GM23338 (cell line): ENCODE measurements at regions not wholly inside any gene's neighbourhood (a gene's known extent, or its start where the extent isn't known, plus 50 kb on each side); places are given as distances from the start of the nearest gene placed in this dataset.

Experiments used
- CREB1 ChIP-seq: fragments of 250-450 bp; sonication (Bioruptor Pico); IDR thresholded peaks from 2 replicates; pipeline ENCODE4 v1.5.0; 2020; ENCODE audit warnings: low read depth, mild to moderate bottlenecking, moderate library complexity
- EZH2 ChIP-seq: fragments of 200-600 bp; sonication (generic); IDR thresholded peaks from one replicate; pipeline ENCODE4 v1.8.0; 2017; ENCODE audit warnings: antibody characterized with exemption, mild to moderate bottlenecking, low read depth; ENCODE audit not compliant: unreplicated experiment
- EZH2phosphoT487 ChIP-seq: fragments of 200-600 bp; sonication (generic); IDR thresholded peaks from one replicate; pipeline ENCODE4 v1.8.1; 2018; ENCODE audit warnings: antibody characterized with exemption; ENCODE audit not compliant: unreplicated experiment
- JUNB ChIP-seq: IDR thresholded peaks from one replicate; pipeline ENCODE4 v1.6.1; 2016; ENCODE audit warnings: antibody characterized with exemption; ENCODE audit not compliant: unreplicated experiment
- NANOG ChIP-seq: IDR thresholded peaks from 2 replicates; pipeline ENCODE4 v1.6.1; 2016; ENCODE audit warnings: antibody characterized with exemption, borderline replicate concordance
- POLR2AphosphoS5 ChIP-seq: IDR thresholded peaks from 2 replicates; pipeline ENCODE4 v1.6.1; 2016; ENCODE audit warnings: antibody characterized with exemption, low read depth
- STAT1 ChIP-seq: IDR thresholded peaks from one replicate; pipeline ENCODE4 v1.6.1; 2016; ENCODE audit warnings: antibody characterized with exemption; ENCODE audit not compliant: unreplicated experiment
- ZNF114 ChIP-seq: fragments of 250-450 bp; sonication (Bioruptor Pico); IDR thresholded peaks from 2 replicates; pipeline ENCODE4 v1.5.0; 2020; ENCODE audit warnings: mild to moderate bottlenecking, moderate library complexity
- TF ChIP-seq, protein P1 (sequence below), 2 experiments: fragments of 200-600 bp in 1 of 2; sonication (generic) in 1 of 2; conservative IDR thresholded peaks; 2 replicates each; pipeline versions ENCODE4 v1.5.1 to v1.6.1; 2016 to 2017; ENCODE audit warnings: antibody characterized with exemption in 2 of 2, low read depth in 2 of 2, mild to moderate bottlenecking in 2 of 2, moderate library complexity in 1 of 2
- TF ChIP-seq, protein P2 (sequence below): IDR thresholded peaks from one replicate; pipeline ENCODE4 v1.6.1; 2018; ENCODE audit warnings: antibody characterized with exemption; ENCODE audit not compliant: unreplicated experiment
- TF ChIP-seq, protein P3 (sequence below): IDR thresholded peaks from 2 replicates; pipeline ENCODE4 v1.6.1; 2016; ENCODE audit warnings: antibody characterized with exemption

DNA sequence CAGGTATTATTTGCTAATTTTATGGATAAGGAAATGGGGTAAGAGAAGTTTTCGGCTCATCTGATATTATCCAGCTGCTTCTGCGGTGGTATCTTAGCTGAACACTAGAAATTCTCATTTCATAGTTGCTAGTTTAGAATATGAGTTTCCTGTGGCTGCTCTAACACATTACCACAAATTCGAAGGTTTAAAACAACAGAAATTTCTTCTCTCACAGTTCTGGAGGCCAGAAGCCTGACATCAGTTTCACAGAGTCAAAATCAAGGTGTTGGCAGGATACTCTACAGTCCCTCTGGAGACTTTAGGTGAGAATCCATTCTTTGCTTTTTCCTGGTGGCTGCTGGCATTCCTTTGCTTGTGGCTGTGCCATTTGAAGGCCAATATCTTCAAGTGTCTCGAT, 205.9 kb downstream of the PTEN start:
- TF ChIP-seq, protein P1, sequence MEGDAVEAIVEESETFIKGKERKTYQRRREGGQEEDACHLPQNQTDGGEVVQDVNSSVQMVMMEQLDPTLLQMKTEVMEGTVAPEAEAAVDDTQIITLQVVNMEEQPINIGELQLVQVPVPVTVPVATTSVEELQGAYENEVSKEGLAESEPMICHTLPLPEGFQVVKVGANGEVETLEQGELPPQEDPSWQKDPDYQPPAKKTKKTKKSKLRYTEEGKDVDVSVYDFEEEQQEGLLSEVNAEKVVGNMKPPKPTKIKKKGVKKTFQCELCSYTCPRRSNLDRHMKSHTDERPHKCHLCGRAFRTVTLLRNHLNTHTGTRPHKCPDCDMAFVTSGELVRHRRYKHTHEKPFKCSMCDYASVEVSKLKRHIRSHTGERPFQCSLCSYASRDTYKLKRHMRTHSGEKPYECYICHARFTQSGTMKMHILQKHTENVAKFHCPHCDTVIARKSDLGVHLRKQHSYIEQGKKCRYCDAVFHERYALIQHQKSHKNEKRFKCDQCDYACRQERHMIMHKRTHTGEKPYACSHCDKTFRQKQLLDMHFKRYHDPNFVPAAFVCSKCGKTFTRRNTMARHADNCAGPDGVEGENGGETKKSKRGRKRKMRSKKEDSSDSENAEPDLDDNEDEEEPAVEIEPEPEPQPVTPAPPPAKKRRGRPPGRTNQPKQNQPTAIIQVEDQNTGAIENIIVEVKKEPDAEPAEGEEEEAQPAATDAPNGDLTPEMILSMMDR (conservative IDR thresholded peaks at IDR 0.05; ENCODE audit: low read depth in 2 of 2), result no peak
- TF ChIP-seq POLR2AphosphoS5, result no peak
- TF ChIP-seq, protein P2, sequence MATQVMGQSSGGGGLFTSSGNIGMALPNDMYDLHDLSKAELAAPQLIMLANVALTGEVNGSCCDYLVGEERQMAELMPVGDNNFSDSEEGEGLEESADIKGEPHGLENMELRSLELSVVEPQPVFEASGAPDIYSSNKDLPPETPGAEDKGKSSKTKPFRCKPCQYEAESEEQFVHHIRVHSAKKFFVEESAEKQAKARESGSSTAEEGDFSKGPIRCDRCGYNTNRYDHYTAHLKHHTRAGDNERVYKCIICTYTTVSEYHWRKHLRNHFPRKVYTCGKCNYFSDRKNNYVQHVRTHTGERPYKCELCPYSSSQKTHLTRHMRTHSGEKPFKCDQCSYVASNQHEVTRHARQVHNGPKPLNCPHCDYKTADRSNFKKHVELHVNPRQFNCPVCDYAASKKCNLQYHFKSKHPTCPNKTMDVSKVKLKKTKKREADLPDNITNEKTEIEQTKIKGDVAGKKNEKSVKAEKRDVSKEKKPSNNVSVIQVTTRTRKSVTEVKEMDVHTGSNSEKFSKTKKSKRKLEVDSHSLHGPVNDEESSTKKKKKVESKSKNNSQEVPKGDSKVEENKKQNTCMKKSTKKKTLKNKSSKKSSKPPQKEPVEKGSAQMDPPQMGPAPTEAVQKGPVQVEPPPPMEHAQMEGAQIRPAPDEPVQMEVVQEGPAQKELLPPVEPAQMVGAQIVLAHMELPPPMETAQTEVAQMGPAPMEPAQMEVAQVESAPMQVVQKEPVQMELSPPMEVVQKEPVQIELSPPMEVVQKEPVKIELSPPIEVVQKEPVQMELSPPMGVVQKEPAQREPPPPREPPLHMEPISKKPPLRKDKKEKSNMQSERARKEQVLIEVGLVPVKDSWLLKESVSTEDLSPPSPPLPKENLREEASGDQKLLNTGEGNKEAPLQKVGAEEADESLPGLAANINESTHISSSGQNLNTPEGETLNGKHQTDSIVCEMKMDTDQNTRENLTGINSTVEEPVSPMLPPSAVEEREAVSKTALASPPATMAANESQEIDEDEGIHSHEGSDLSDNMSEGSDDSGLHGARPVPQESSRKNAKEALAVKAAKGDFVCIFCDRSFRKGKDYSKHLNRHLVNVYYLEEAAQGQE, result no peak
- TF ChIP-seq EZH2, result no peak
- no peak for TF ChIP-seq EZH2phosphoT487
- TF ChIP-seq, protein P3, sequence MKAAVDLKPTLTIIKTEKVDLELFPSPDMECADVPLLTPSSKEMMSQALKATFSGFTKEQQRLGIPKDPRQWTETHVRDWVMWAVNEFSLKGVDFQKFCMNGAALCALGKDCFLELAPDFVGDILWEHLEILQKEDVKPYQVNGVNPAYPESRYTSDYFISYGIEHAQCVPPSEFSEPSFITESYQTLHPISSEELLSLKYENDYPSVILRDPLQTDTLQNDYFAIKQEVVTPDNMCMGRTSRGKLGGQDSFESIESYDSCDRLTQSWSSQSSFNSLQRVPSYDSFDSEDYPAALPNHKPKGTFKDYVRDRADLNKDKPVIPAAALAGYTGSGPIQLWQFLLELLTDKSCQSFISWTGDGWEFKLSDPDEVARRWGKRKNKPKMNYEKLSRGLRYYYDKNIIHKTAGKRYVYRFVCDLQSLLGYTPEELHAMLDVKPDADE, result no peak
- TF ChIP-seq JUNB, result no peak
- TF ChIP-seq STAT1, result no peak
- TF ChIP-seq CREB1, result no peak
- TF ChIP-seq ZNF114 (CRISPR knock-in tag), result no peak
- no peak for TF ChIP-seq NANOG
